HepG2 (cell line): ENCODE measurements at regions not wholly inside any gene's neighbourhood (a gene's known extent, or its start where the extent isn't known, plus 50 kb on each side); places are given as distances from the start of the nearest gene placed in this dataset.

Source experiments
- ATAC-seq: fragments of 200-7000 bp; cut with Tn5 transposase; 3 replicates; pipeline ENCODE4 v1.9.1; 2020; ENCODE audit warnings: mild to moderate bottlenecking, moderate library complexity
- BruUV-seq: library from RNA; stranded (reverse); fragments of 400-500 nt; replicated peaks from 2 replicates; lab custom pipeline; 2021; lab: Mats Ljungman, UMichigan
- CTCF ChIA-PET: fragments of 300-600 bp; formaldehyde crosslinking; extraction: SDS; loops from one replicate; lab custom pipeline; 2021; ENCODE audit warnings: low total read pairs, inconsistent platforms, low intra/inter-chr PET ratio; lab: Yijun Ruan, JAX
- POLR2A ChIA-PET: fragments of 350-600 bp; sonication (Branson Sonifier 250); formaldehyde crosslinking; loops from one replicate; lab custom pipeline; 2020; ENCODE audit warnings: antibody characterized with exemption, inconsistent platforms; lab: Yijun Ruan, JAX
- DNase-seq: peaks from one replicate; pipeline ENCODE4 v3.0.0-alpha.2; 2015; ENCODE audit warnings: low spot score
- FAIRE-seq: peaks from 3 replicates; lab custom pipeline; 2011; peaks lifted over from hg19 to GRCh38; lab: Jason Lieb, UNC
- H2AFZ ChIP-seq: one replicate; pipeline ENCODE4 v1.6.1; 2011; ENCODE audit warnings: low read length, inconsistent platforms
- H3K27ac ChIP-seq: fragments of 300-600 bp; 3 replicates; pipeline ENCODE4 v1.8.0; 2011; ENCODE audit warnings: mixed run types, mild to moderate bottlenecking, mixed read lengths, low read length, inconsistent platforms; ENCODE audit not compliant: insufficient read depth; ENCODE audit errors: extremely low read length
- H3K27me3 ChIP-seq, 2 experiments: fragments of 200-600 bp in 1 of 2; 2 replicates in 1 of 2; 3 replicates in 1 of 2; pipeline versions ENCODE4 v1.6.0 to v1.8.0; 2011; ENCODE audit warnings: low read length in 2 of 2, mild to moderate bottlenecking in 2 of 2, moderate library complexity in 2 of 2, inconsistent platforms in 1 of 2; ENCODE audit not compliant: insufficient read depth in 2 of 2, control insufficient read depth in 1 of 2
- H3K36me3 ChIP-seq, 2 experiments: fragments of 200-600 bp in 1 of 2; replicated peaks in 1 of 2; 2 replicates in 1 of 2; 3 replicates in 1 of 2; pipeline versions ENCODE4 v1.5.1 to v1.8.0; 2011; ENCODE audit warnings: low read length in 2 of 2, inconsistent platforms in 1 of 2; ENCODE audit not compliant: insufficient read depth in 2 of 2, control insufficient read depth in 1 of 2
- H3K4me1 ChIP-seq: 2 replicates; pipeline ENCODE4 v1.5.1; 2012; ENCODE audit warnings: low read length, inconsistent platforms; ENCODE audit not compliant: insufficient read depth
- H3K4me2 ChIP-seq: 2 replicates; pipeline ENCODE4 v1.6.0; 2011; ENCODE audit warnings: low read depth, low read length, inconsistent platforms
- H3K4me3 ChIP-seq, 3 experiments: fragments of 200-600 bp in 1 of 3; sonication (generic), shearing (Covaris generic) in 1 of 3; replicated peaks in 1 of 3; 2 replicates each; pipeline ENCODE4 v1.5.1; 2011 to 2016; ENCODE audit warnings: low read length in 3 of 3, inconsistent platforms in 2 of 3, low read depth in 2 of 3, mild to moderate bottlenecking in 2 of 3, control low read depth in 1 of 3, mixed read lengths in 1 of 3; ENCODE audit not compliant: insufficient read depth in 1 of 3
- H3K79me2 ChIP-seq: one replicate; pipeline ENCODE4 v1.6.1; 2011; ENCODE audit warnings: low read length, inconsistent platforms; ENCODE audit not compliant: insufficient read depth
- H3K9ac ChIP-seq: 2 replicates; pipeline ENCODE4 v1.6.0; 2011; ENCODE audit warnings: mild to moderate bottlenecking, low read depth, low read length, inconsistent platforms; ENCODE audit not compliant: insufficient read depth
- H3K9me3 ChIP-seq: 2 replicates; pipeline ENCODE4 v1.5.1; 2012; ENCODE audit warnings: mild to moderate bottlenecking, low read length
- H4K20me1 ChIP-seq: 2 replicates; pipeline ENCODE4 v1.6.0; 2011; ENCODE audit warnings: inconsistent platforms, mild to moderate bottlenecking, low read length, moderate library complexity; ENCODE audit not compliant: insufficient read depth
- FOXP4 ChIP-seq: sonication (generic); formaldehyde crosslinking; IDR thresholded peaks from 2 replicates; pipeline ENCODE4 v1.4.0; 2020; ENCODE audit warnings: missing genetic modification reagents
- HIC2 ChIP-seq: sonication (generic); formaldehyde crosslinking; IDR thresholded peaks from 2 replicates; pipeline ENCODE4 v1.9.0; 2022; ENCODE audit warnings: low read depth, missing genetic modification reagents
- HINFP ChIP-seq: sonication (generic); formaldehyde crosslinking; IDR thresholded peaks from 2 replicates; pipeline ENCODE4 v1.4.0; 2020; ENCODE audit warnings: low read depth, mild to moderate bottlenecking, missing genetic modification reagents
- HMG20B ChIP-seq: conservative IDR thresholded peaks from 2 replicates; pipeline ENCODE4 v1.6.1; 2016; ENCODE audit warnings: missing genetic modification reagents, missing compliant biosample characterization
- HMGXB3 ChIP-seq: sonication (generic); formaldehyde crosslinking; IDR thresholded peaks from 2 replicates; pipeline ENCODE4 v1.4.0; 2020; ENCODE audit warnings: missing genetic modification reagents, borderline replicate concordance
- KDM5B ChIP-seq: sonication (generic); formaldehyde crosslinking; IDR thresholded peaks from 2 replicates; pipeline ENCODE4 v1.4.0; 2020; ENCODE audit warnings: missing genetic modification reagents, mild to moderate bottlenecking, borderline replicate concordance
- KLF9 ChIP-seq: IDR thresholded peaks from 2 replicates; pipeline ENCODE4 v1.6.1; 2016; ENCODE audit warnings: low read depth
- LCORL ChIP-seq, 2 experiments: fragments of 450-650 bp in 1 of 2; sonication (generic) in 1 of 2; formaldehyde crosslinking in 1 of 2; IDR thresholded peaks; 2 replicates each; pipeline versions ENCODE4 v1.5.0 to v1.6.1; 2017 to 2020; ENCODE audit warnings: antibody characterized with exemption in 1 of 2, missing genetic modification reagents in 1 of 2
- MAFF ChIP-seq: IDR thresholded peaks from 2 replicates; pipeline ENCODE4 v1.6.1; 2011; ENCODE audit warnings: low read depth, low read length, improper control_type of control experiment
- MTF1 ChIP-seq: sonication (generic); formaldehyde crosslinking; IDR thresholded peaks from 2 replicates; pipeline ENCODE4 v1.5.0; 2020; ENCODE audit warnings: missing genetic modification reagents
- REPIN1 ChIP-seq: sonication (generic); formaldehyde crosslinking; IDR thresholded peaks from 2 replicates; pipeline ENCODE4 v1.8.0; 2022; ENCODE audit warnings: missing genetic modification reagents, low read depth, mild to moderate bottlenecking, borderline replicate concordance
- TOE1 ChIP-seq: sonication (generic); formaldehyde crosslinking; IDR thresholded peaks from 2 replicates; pipeline ENCODE4 v1.4.0; 2020; ENCODE audit warnings: mild to moderate bottlenecking, missing genetic modification reagents
- U2AF1 ChIP-seq: fragments of 200-400 bp; formaldehyde crosslinking; optimal IDR thresholded peaks from 2 replicates; pipeline ENCODE3; 2017; ENCODE audit warnings: mild to moderate bottlenecking, low read depth, low read length
- ZBTB7A ChIP-seq: sonication (generic); formaldehyde crosslinking; IDR thresholded peaks from 2 replicates; pipeline ENCODE4 v1.8.0; 2022; ENCODE audit warnings: mild to moderate bottlenecking, missing genetic modification reagents
- WGBS: methylation state at CpG from one replicate; pipeline ENCODE4 v1.1.6; 2017; ENCODE audit warnings: low lambda C conversion rate; 5-methylcytosine and 5-hydroxymethylcytosine counted together
- in situ Hi-C: cut with HindIII; loops from 2 replicates; pipeline ENCODE4 v1.10.0; 2017; ENCODE audit warnings: low pct_unique_long_range_greater_than_20kb; ENCODE audit not compliant: extremely low pct_ligation_motif_present
- intact Hi-C: fragments of 100-400 bp; cut with micrococcal nuclease; formaldehyde crosslinking; loops from one replicate; pipeline ENCODE4 v1.10.0; 2022; ENCODE audit not compliant: unreplicated experiment

- no peak for DNase-seq
- H3K27ac ChIP-seq = no peak overlapping the region
- H3K36me3 ChIP-seq = no peaks in the 10 kb centered on the region
- no peaks in the 10 kb centered on the region for H3K79me2 ChIP-seq
- intact Hi-C loops (no loop called here), in situ Hi-C loops (no loop called here)
- no peak for FAIRE-seq
- no peak overlapping the region for H3K9ac ChIP-seq
- BruUV-seq = no TSS peak
- POLR2A ChIA-PET = no interaction called here
- H3K4me2 ChIP-seq = no peak overlapping the region
- no peak overlapping the region for H3K4me3 ChIP-seq
- ATAC-seq = no peak
- no peaks in the 10 kb centered on the region for H4K20me1 ChIP-seq
- CTCF ChIA-PET = no interaction called here
- H2AFZ ChIP-seq = no peak overlapping the region
- H3K9me3 ChIP-seq = no peaks in the 10 kb centered on the region
- WGBS = 0% methylated on average over 2 of the region's 2 CpGs
- peaks cover 0 to 6% of the 10 kb centered on the region in 2 experiments; a peak in 1 of 5 replicates for H3K27me3 ChIP-seq
- no peaks in the 10 kb centered on the region for H3K4me1 ChIP-seq
- TF ChIP-seq U2AF1 (no peak), HMG20B (no peak), HMGXB3 (no peak), HIC2 (CRISPR knock-in tag) (no peak), ZBTB7A (CRISPR knock-in tag) (no peak), TOE1 (CRISPR knock-in tag) (no peak), REPIN1 (no peak), KLF9 (CRISPR knock-in tag) (no peak), FOXP4 (CRISPR knock-in tag) (no peak), KDM5B (CRISPR knock-in tag) (no peak), HINFP (CRISPR knock-in tag) (no peak), MAFF (no peak), LCORL (IDR thresholded peaks at IDR 0.05) (no peak), LCORL (CRISPR knock-in tag; IDR thresholded peaks at IDR 0.05) (no peak), MTF1 (CRISPR knock-in tag) (no peak)
These were observed 303.3 kb downstream of the ARRDC4 start for GRCh38 chr15:98263787-98264186.
